Upper lobe of right lung (tissue), 1 donor: ENCODE measurements at regions not wholly inside any gene's neighbourhood (a gene's known extent, or its start where the extent isn't known, plus 50 kb on each side); places are given as distances from the start of the nearest gene placed in this dataset.

Experiments
- ATAC-seq: fragments of 200-7000 bp; cut with Tn5 transposase; one replicate; pipeline ENCODE4 v1.9.1; 2020; ENCODE audit warnings: mild to moderate bottlenecking, moderate library complexity
- DNase-seq: peaks from one replicate; pipeline ENCODE4 v3.0.0-alpha.2; 2020
- H3K27ac ChIP-seq: fragments of 200-600 bp; one replicate; pipeline ENCODE4 v1.8.0; 2022
- H3K27me3 ChIP-seq: fragments of 200-600 bp; one replicate; pipeline ENCODE4 v1.8.0; 2022; ENCODE audit warnings: mild to moderate bottlenecking
- H3K36me3 ChIP-seq: fragments of 200-600 bp; one replicate; pipeline ENCODE4 v1.8.0; 2022
- H3K4me1 ChIP-seq: fragments of 200-600 bp; one replicate; pipeline ENCODE4 v1.8.0; 2022
- H3K4me3 ChIP-seq: fragments of 200-600 bp; one replicate; pipeline ENCODE4 v1.8.0; 2022; ENCODE audit warnings: mild to moderate bottlenecking
- H3K9me3 ChIP-seq: fragments of 200-600 bp; one replicate; pipeline ENCODE4 v1.8.0; 2022
- intact Hi-C: fragments of 100-400 bp; cut with DNase I; formaldehyde crosslinking; loops from one replicate; pipeline ENCODE4 v1.11.0; 2022
- TF ChIP-seq, protein P1 (sequence below): fragments of 200-600 bp; IDR thresholded peaks from one replicate; pipeline ENCODE4 v1.8.0; 2022; ENCODE audit warnings: antibody characterized with exemption
- donor health status: DM: no; HTN: yes; CAD: no; lungs with severe emphysema.

DNA sequence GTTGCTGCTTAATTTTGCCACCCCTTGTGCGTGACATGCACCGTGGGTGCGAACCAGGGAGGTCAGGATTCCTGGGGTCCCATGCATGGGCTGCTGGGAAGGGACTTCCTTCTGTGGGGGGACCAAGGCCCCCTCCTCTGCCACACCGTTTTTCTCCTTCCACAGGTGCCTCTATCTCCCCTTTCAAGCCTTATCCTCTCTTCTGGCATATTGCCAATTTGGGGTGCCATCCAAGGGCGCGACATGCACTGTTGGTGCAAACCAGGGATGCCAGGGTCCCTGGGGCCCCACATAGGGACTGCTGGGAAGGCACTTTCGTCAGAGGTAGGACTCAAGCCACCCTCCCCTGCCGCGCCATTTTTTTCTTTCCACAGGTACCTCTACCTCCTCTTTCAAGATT lies 289.0 kb downstream of the ALG10 start:
- DNase-seq = no peak
- H3K9me3 ChIP-seq = no peaks in the 10 kb centered on the region
- intact Hi-C loops = no loop called here
- no peak for ATAC-seq
- TF ChIP-seq, protein P1, sequence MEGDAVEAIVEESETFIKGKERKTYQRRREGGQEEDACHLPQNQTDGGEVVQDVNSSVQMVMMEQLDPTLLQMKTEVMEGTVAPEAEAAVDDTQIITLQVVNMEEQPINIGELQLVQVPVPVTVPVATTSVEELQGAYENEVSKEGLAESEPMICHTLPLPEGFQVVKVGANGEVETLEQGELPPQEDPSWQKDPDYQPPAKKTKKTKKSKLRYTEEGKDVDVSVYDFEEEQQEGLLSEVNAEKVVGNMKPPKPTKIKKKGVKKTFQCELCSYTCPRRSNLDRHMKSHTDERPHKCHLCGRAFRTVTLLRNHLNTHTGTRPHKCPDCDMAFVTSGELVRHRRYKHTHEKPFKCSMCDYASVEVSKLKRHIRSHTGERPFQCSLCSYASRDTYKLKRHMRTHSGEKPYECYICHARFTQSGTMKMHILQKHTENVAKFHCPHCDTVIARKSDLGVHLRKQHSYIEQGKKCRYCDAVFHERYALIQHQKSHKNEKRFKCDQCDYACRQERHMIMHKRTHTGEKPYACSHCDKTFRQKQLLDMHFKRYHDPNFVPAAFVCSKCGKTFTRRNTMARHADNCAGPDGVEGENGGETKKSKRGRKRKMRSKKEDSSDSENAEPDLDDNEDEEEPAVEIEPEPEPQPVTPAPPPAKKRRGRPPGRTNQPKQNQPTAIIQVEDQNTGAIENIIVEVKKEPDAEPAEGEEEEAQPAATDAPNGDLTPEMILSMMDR = no peak
- H3K4me3 ChIP-seq = no peak overlapping the region
- H3K4me1 ChIP-seq = no peaks in the 10 kb centered on the region
- no peaks in the 10 kb centered on the region for H3K27me3 ChIP-seq
- no peak overlapping the region for H3K27ac ChIP-seq
- H3K36me3 ChIP-seq = no peaks in the 10 kb centered on the region

DNA sequence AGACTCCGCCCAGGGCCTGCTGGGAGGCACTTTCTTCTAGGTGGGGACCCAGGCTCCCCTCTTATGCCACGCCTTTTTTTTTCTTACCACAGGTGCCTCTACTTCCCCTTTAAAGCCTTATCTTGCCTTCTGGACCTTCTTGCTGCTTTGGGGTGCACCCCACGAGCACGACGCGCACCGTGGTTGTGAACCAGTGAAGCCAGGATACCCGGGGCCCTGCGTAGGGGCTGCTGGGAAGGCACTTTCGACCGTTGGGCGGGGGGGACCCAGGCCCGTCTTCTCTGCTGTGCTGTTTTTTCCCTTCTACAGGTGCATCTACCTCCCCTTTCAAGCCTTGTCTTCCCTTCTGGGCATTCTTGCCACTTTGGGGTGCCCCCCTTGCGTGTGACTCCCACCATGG lies 305.4 kb downstream of the ALG10 start:
- H3K27me3 ChIP-seq = no peaks in the 10 kb centered on the region
- no peak overlapping the region for H3K27ac ChIP-seq
- H3K9me3 ChIP-seq = no peaks in the 10 kb centered on the region
- intact Hi-C loops = no loop called here
- DNase-seq (no peak), ATAC-seq (no peak)
- TF ChIP-seq, protein P1 = no peak
- H3K4me3 ChIP-seq = no peak overlapping the region
- no peaks in the 10 kb centered on the region for H3K36me3 ChIP-seq
- no peaks in the 10 kb centered on the region for H3K4me1 ChIP-seq

DNA sequence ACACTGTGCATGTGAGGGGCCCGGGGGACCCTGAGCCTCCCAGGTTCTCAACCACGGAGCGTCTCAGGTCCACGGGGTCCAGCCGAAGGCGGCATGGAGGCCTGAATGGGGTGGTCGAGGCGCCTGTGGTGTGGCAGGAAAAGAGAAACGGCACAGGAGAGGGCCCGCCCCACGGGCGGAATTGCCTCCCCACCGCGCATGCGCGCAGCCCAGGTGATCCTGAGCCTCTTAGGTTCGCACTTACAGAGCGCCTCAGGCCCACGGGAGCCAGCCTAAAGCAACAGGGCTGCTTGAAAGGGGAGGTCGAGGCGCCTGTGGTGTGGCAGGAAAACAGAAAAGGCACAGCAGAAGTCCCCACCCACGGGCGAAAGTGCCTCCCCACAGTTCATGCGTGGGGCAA lies 311.0 kb downstream of the ALG10 start:
- no peak for ATAC-seq
- TF ChIP-seq, protein P1 = no peak
- H3K4me1 ChIP-seq = no peaks in the 10 kb centered on the region
- peaks cover 8% of the 10 kb centered on the region for H3K27me3 ChIP-seq
- no peak overlapping the region for H3K27ac ChIP-seq
- no peaks in the 10 kb centered on the region for H3K9me3 ChIP-seq
- no peak for DNase-seq
- intact Hi-C loops = no loop called here
- H3K4me3 ChIP-seq = no peak overlapping the region
- H3K36me3 ChIP-seq = no peaks in the 10 kb centered on the region

DNA sequence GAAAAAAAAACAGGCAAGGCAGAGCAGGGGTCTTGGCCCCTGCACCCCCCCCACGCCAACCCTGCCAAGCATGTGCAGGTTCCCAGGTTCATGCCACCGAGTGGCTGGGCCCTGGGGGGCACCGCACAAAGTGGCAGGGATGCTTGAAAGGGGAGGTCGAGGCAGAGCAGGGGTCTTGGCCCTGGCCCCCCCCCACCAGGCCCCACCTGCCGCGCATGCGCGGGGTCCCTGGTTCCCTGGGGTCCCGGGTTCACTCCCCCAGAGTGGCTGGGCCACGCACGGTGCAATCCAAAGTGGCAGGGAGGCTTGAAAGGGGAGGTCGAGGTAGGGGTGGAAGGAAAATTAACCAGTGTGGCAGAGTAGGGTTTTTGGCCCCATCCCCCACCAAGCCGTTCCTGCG lies 312.2 kb downstream of the ALG10 start:
- H3K27ac ChIP-seq = no peak overlapping the region
- H3K4me3 ChIP-seq = no peak overlapping the region
- no peak for DNase-seq
- no peaks in the 10 kb centered on the region for H3K9me3 ChIP-seq
- no peaks in the 10 kb centered on the region for H3K4me1 ChIP-seq
- no peak for ATAC-seq
- TF ChIP-seq, protein P1 = no peak
- intact Hi-C loops = no loop called here
- no peaks in the 10 kb centered on the region for H3K36me3 ChIP-seq
- peaks cover 8% of the 10 kb centered on the region for H3K27me3 ChIP-seq

DNA sequence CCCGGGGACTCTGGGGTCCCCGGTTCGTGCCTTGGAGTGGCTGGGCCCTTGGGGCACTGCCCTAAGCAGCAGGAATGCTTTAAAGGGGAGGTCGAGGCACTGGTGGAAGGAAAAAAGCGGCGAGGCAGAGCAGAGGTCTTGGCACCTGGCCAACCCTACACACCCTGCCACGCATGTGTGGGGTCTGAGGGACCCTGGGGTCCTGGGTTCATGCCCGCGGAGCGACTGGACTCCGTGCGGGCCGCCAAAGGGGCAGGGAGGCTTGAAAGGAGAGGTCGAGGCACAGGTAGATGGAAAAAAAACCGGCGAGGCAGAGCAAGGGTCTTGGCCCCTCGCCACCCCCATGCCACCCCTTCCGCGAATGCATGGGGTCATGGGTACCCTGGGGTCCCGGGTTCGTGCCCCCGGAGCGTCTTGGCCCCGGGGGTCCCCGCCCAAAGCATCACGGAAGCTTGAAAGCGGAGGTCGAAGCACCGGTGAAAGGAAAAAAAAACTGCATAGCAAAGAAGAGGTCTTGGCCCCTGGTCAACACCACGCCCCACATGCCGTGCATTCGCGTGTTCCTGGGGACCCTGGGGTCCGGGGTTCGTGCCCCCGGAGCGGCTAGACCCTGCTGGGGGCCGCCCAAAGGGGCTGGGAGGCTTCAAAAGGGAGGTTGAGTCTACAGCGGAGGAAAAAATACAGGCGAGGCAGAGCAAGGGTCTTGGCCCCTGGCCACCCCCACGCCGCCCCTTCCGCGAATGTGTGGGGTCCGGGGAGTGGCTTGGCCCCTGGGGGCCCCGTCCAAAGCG lies 312.9 kb downstream of the ALG10 start:
- Histone ChIP-seq H3K4me1 (no peaks in the 10 kb centered on the region), H3K9me3 (no peaks in the 10 kb centered on the region), H3K27ac (no peak overlapping the region), H3K36me3 (no peaks in the 10 kb centered on the region), H3K4me3 (no peak overlapping the region), H3K27me3 (peaks cover 8% of the 10 kb centered on the region)
- ATAC-seq = no peak
- TF ChIP-seq, protein P1 = no peak
- intact Hi-C loops = no loop called here
- no peak for DNase-seq
